ENCODE measurements at regions not wholly inside any gene's neighbourhood (a gene's known extent, or its start where the extent isn't known, plus 50 kb on each side); places are given as distances from the start of the nearest gene placed in this dataset.
"Not testable (repeated sequence)": the region's sequence is repeated elsewhere in the genome, so short reads cannot be mapped to it uniquely, and the experiment has no call there.

GRCh38 chr3:13140596-13140995 lies 67.4 kb upstream of the IQSEC1 start:
- Histone ChIP-seq H3K9ac (ENCODE audit: low read length in 5 of 5) (no peak overlapping the region), H3K9me3 (ENCODE audit: control insufficient read depth in 5 of 5, low read length in 5 of 5) (peaks cover 0 to 4% (median 0%) of the 10 kb centered on the region in 5 donors), H3K4me1 (ENCODE audit: control insufficient read depth in 5 of 5, insufficient read depth in 5 of 5, low read length in 5 of 5) (peaks cover 0 to 9% (median 5%) of the 10 kb centered on the region in 5 donors), H3K4me3 (ENCODE audit: low read depth in 1 of 5, low read length in 5 of 5) (no peak overlapping the region), H3K27ac (ENCODE audit: low read depth, low read length) (no peak overlapping the region), H3K36me3 (ENCODE audit: control insufficient read depth in 5 of 5, insufficient read depth in 5 of 5, low read length in 5 of 5) (no peaks in the 10 kb centered on the region), H3K27me3 (ENCODE audit: control insufficient read depth in 5 of 5, insufficient read depth in 4 of 5, low read length in 5 of 5) (no peaks in the 10 kb centered on the region)

- Histone ChIP-seq H3K4me3 (ENCODE audit: low read depth in 1 of 5, low read length in 5 of 5) (no peak overlapping the region), H3K9ac (ENCODE audit: low read length in 5 of 5) (no peak overlapping the region), H3K27ac (ENCODE audit: low read depth, low read length) (no peak overlapping the region)
Measured at GRCh38 chr3:13139471-13140065, 66.3 kb upstream of the IQSEC1 start.

GRCh38 chr3:13138833-13139145 lies 65.6 kb upstream of the IQSEC1 start:
- no peak overlapping the region for H3K9ac ChIP-seq (ENCODE audit: low read length in 5 of 5)
- H3K27me3 ChIP-seq (ENCODE audit: control insufficient read depth in 5 of 5, insufficient read depth in 4 of 5, low read length in 5 of 5) = no peaks in the 10 kb centered on the region
- H3K27ac ChIP-seq (ENCODE audit: low read depth, low read length) = no peak overlapping the region
- H3K9me3 ChIP-seq (ENCODE audit: control insufficient read depth in 5 of 5, low read length in 5 of 5) = no peaks in the 10 kb centered on the region
- H3K36me3 ChIP-seq (ENCODE audit: control insufficient read depth in 5 of 5, insufficient read depth in 5 of 5, low read length in 5 of 5) = no peaks in the 10 kb centered on the region
- H3K4me1 ChIP-seq (ENCODE audit: control insufficient read depth in 5 of 5, insufficient read depth in 5 of 5, low read length in 5 of 5) = peaks cover 0 to 26% (median 15%) of the 10 kb centered on the region in 5 donors
- no peak overlapping the region for H3K4me3 ChIP-seq (ENCODE audit: low read depth in 1 of 5, low read length in 5 of 5)

More at GRCh38 chr3:13139471-13140065, 66.3 kb upstream of the IQSEC1 start:
- H3K27me3 ChIP-seq (ENCODE audit: control insufficient read depth in 5 of 5, insufficient read depth in 4 of 5, low read length in 5 of 5) = no peaks in the 10 kb centered on the region
- H3K9me3 ChIP-seq (ENCODE audit: control insufficient read depth in 5 of 5, low read length in 5 of 5) = no peaks in the 10 kb centered on the region
- H3K36me3 ChIP-seq (ENCODE audit: control insufficient read depth in 5 of 5, insufficient read depth in 5 of 5, low read length in 5 of 5) = no peaks in the 10 kb centered on the region
- H3K4me1 ChIP-seq (ENCODE audit: control insufficient read depth in 5 of 5, insufficient read depth in 5 of 5, low read length in 5 of 5) = peaks cover 0 to 19% (median 12%) of the 10 kb centered on the region in 5 donors

GRCh38 chr3:13137941-13138832 lies 65.0 kb upstream of the IQSEC1 start:
- no peaks in the 10 kb centered on the region for H3K36me3 ChIP-seq (ENCODE audit: control insufficient read depth in 5 of 5, insufficient read depth in 5 of 5, low read length in 5 of 5)

GRCh38 chr3:13136848-13137247 lies 63.6 kb upstream of the IQSEC1 start:
- H3K27ac ChIP-seq (ENCODE audit: low read depth, low read length); H3K9ac ChIP-seq (ENCODE audit: low read length in 5 of 5); H3K27me3 ChIP-seq (ENCODE audit: control insufficient read depth in 5 of 5, insufficient read depth in 4 of 5, low read length in 5 of 5); H3K36me3 ChIP-seq (ENCODE audit: control insufficient read depth in 5 of 5, insufficient read depth in 5 of 5, low read length in 5 of 5); H3K4me3 ChIP-seq (ENCODE audit: low read depth in 1 of 5, low read length in 5 of 5); H3K9me3 ChIP-seq (ENCODE audit: control insufficient read depth in 5 of 5, low read length in 5 of 5): not testable (repeated sequence)
- peaks cover 0 to 34% (median 19%) of the 10 kb centered on the region in 5 donors for H3K4me1 ChIP-seq (ENCODE audit: control insufficient read depth in 5 of 5, insufficient read depth in 5 of 5, low read length in 5 of 5)

More at GRCh38 chr3:13137941-13138832, 65.0 kb upstream of the IQSEC1 start:
- Histone ChIP-seq H3K27ac (ENCODE audit: low read depth, low read length) (no peak overlapping the region), H3K9me3 (ENCODE audit: control insufficient read depth in 5 of 5, low read length in 5 of 5) (no peaks in the 10 kb centered on the region), H3K4me1 (ENCODE audit: control insufficient read depth in 5 of 5, insufficient read depth in 5 of 5, low read length in 5 of 5) (peaks cover 0 to 31% (median 19%) of the 10 kb centered on the region in 5 donors), H3K9ac (ENCODE audit: low read length in 5 of 5) (no peak overlapping the region), H3K27me3 (ENCODE audit: control insufficient read depth in 5 of 5, insufficient read depth in 4 of 5, low read length in 5 of 5) (no peaks in the 10 kb centered on the region), H3K4me3 (ENCODE audit: low read depth in 1 of 5, low read length in 5 of 5) (no peak overlapping the region)

GRCh38 chr3:13136426-13136825 lies 63.2 kb upstream of the IQSEC1 start:
- no peaks in the 10 kb centered on the region for H3K9me3 ChIP-seq (ENCODE audit: control insufficient read depth in 5 of 5, low read length in 5 of 5)
- peaks cover 0 to 34% (median 19%) of the 10 kb centered on the region in 5 donors for H3K4me1 ChIP-seq (ENCODE audit: control insufficient read depth in 5 of 5, insufficient read depth in 5 of 5, low read length in 5 of 5)
- no peak overlapping the region for H3K9ac ChIP-seq (ENCODE audit: low read length in 5 of 5)
- no peak overlapping the region for H3K27ac ChIP-seq (ENCODE audit: low read depth, low read length)
- no peak overlapping the region for H3K4me3 ChIP-seq (ENCODE audit: low read depth in 1 of 5, low read length in 5 of 5)
- H3K27me3 ChIP-seq (ENCODE audit: control insufficient read depth in 5 of 5, insufficient read depth in 4 of 5, low read length in 5 of 5) = no peaks in the 10 kb centered on the region
- H3K36me3 ChIP-seq (ENCODE audit: control insufficient read depth in 5 of 5, insufficient read depth in 5 of 5, low read length in 5 of 5) = no peaks in the 10 kb centered on the region

GRCh38 chr3:13135811-13136321 lies 62.6 kb upstream of the IQSEC1 start:
- H3K27ac ChIP-seq (ENCODE audit: low read depth, low read length) = no peak overlapping the region
- H3K4me1 ChIP-seq (ENCODE audit: control insufficient read depth in 5 of 5, insufficient read depth in 5 of 5, low read length in 5 of 5) = peaks cover 0 to 34% (median 19%) of the 10 kb centered on the region in 5 donors
- no peaks in the 10 kb centered on the region for H3K36me3 ChIP-seq (ENCODE audit: control insufficient read depth in 5 of 5, insufficient read depth in 5 of 5, low read length in 5 of 5)
- no peaks in the 10 kb centered on the region for H3K9me3 ChIP-seq (ENCODE audit: control insufficient read depth in 5 of 5, low read length in 5 of 5)
- H3K27me3 ChIP-seq (ENCODE audit: control insufficient read depth in 5 of 5, insufficient read depth in 4 of 5, low read length in 5 of 5) = no peaks in the 10 kb centered on the region
- peak overlapping the region in 1 of 5 donors; percentile 26 for H3K9ac ChIP-seq (ENCODE audit: low read length in 5 of 5)
- no peak overlapping the region for H3K4me3 ChIP-seq (ENCODE audit: low read depth in 1 of 5, low read length in 5 of 5)

- Histone ChIP-seq H3K4me1 (ENCODE audit: control insufficient read depth in 5 of 5, insufficient read depth in 5 of 5, low read length in 5 of 5) (peaks cover 0 to 34% (median 19%) of the 10 kb centered on the region in 5 donors), H3K27ac (ENCODE audit: low read depth, low read length) (no peak overlapping the region), H3K9me3 (ENCODE audit: control insufficient read depth in 5 of 5, low read length in 5 of 5) (no peaks in the 10 kb centered on the region), H3K27me3 (ENCODE audit: control insufficient read depth in 5 of 5, insufficient read depth in 4 of 5, low read length in 5 of 5) (no peaks in the 10 kb centered on the region), H3K9ac (ENCODE audit: low read length in 5 of 5) (peak overlapping the region in 1 of 5 donors; percentile 26), H3K4me3 (ENCODE audit: low read depth in 1 of 5, low read length in 5 of 5) (no peak overlapping the region), H3K36me3 (ENCODE audit: control insufficient read depth in 5 of 5, insufficient read depth in 5 of 5, low read length in 5 of 5) (no peaks in the 10 kb centered on the region)
Measured at GRCh38 chr3:13135251-13135810, 62.1 kb upstream of the IQSEC1 start.

- H3K9me3 ChIP-seq (ENCODE audit: control insufficient read depth in 5 of 5, low read length in 5 of 5) = no peaks in the 10 kb centered on the region
- H3K4me3 ChIP-seq (ENCODE audit: low read depth in 1 of 5, low read length in 5 of 5) = no peak overlapping the region
- no peaks in the 10 kb centered on the region for H3K36me3 ChIP-seq (ENCODE audit: control insufficient read depth in 5 of 5, insufficient read depth in 5 of 5, low read length in 5 of 5)
- H3K9ac ChIP-seq (ENCODE audit: low read length in 5 of 5) = no peak overlapping the region
- no peaks in the 10 kb centered on the region for H3K27me3 ChIP-seq (ENCODE audit: control insufficient read depth in 5 of 5, insufficient read depth in 4 of 5, low read length in 5 of 5)
- no peak overlapping the region for H3K27ac ChIP-seq (ENCODE audit: low read depth, low read length)
- peaks cover 0 to 34% (median 19%) of the 10 kb centered on the region in 5 donors for H3K4me1 ChIP-seq (ENCODE audit: control insufficient read depth in 5 of 5, insufficient read depth in 5 of 5, low read length in 5 of 5)
Measured at GRCh38 chr3:13134879-13135206, 61.6 kb upstream of the IQSEC1 start.
